ENCODE measurements at regions not wholly inside any gene's neighbourhood (a gene's known extent, or its start where the extent isn't known, plus 50 kb on each side); places are given as distances from the start of the nearest gene placed in this dataset.

DNA sequence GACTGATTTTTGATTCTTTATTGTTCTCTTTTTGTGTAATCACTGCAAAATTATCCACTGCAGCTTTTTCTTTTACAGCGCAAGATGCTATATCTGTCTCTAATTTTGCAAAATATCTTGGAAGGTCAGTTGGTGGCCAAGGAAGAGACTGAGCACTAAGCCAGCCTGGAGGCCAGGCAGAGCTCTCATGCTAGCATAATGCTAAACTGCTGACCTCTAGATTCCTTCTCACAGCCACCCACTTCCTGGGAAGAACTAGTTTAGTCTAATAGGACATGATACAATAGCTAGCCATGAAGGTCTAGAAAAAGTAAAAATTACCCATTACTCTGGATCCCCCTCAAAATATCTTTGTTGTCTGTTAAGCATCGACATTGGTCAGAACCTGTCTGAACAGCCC, 227.2 kb upstream of the ARHGAP20 start:
- TF ChIP-seq, protein P1, sequence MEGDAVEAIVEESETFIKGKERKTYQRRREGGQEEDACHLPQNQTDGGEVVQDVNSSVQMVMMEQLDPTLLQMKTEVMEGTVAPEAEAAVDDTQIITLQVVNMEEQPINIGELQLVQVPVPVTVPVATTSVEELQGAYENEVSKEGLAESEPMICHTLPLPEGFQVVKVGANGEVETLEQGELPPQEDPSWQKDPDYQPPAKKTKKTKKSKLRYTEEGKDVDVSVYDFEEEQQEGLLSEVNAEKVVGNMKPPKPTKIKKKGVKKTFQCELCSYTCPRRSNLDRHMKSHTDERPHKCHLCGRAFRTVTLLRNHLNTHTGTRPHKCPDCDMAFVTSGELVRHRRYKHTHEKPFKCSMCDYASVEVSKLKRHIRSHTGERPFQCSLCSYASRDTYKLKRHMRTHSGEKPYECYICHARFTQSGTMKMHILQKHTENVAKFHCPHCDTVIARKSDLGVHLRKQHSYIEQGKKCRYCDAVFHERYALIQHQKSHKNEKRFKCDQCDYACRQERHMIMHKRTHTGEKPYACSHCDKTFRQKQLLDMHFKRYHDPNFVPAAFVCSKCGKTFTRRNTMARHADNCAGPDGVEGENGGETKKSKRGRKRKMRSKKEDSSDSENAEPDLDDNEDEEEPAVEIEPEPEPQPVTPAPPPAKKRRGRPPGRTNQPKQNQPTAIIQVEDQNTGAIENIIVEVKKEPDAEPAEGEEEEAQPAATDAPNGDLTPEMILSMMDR (IDR thresholded peaks at IDR 0.05 in 2 of 3, conservative IDR thresholded peaks at IDR 0.05 in 1 of 3; ENCODE audit: borderline replicate concordance in 1 of 3, insufficient read depth in 1 of 3, low read depth in 2 of 3, low read length in 2 of 3), result no peak
- TF ChIP-seq CBX3 (IDR thresholded peaks at IDR 0.05; ENCODE audit: low read depth) (no peak), SP1 (IDR thresholded peaks at IDR 0.05; ENCODE audit: low read depth) (no peak), POLR2A (IDR thresholded peaks at IDR 0.05; ENCODE audit: borderline replicate concordance, extremely low read depth, insufficient read depth, insufficient read length) (no peak), ZNF274 (IDR thresholded peaks at IDR 0.05; ENCODE audit: low read depth, low read length) (no peak), EZH2 (IDR thresholded peaks at IDR 0.05) (no peak)
- TF ChIP-seq, protein P2, sequence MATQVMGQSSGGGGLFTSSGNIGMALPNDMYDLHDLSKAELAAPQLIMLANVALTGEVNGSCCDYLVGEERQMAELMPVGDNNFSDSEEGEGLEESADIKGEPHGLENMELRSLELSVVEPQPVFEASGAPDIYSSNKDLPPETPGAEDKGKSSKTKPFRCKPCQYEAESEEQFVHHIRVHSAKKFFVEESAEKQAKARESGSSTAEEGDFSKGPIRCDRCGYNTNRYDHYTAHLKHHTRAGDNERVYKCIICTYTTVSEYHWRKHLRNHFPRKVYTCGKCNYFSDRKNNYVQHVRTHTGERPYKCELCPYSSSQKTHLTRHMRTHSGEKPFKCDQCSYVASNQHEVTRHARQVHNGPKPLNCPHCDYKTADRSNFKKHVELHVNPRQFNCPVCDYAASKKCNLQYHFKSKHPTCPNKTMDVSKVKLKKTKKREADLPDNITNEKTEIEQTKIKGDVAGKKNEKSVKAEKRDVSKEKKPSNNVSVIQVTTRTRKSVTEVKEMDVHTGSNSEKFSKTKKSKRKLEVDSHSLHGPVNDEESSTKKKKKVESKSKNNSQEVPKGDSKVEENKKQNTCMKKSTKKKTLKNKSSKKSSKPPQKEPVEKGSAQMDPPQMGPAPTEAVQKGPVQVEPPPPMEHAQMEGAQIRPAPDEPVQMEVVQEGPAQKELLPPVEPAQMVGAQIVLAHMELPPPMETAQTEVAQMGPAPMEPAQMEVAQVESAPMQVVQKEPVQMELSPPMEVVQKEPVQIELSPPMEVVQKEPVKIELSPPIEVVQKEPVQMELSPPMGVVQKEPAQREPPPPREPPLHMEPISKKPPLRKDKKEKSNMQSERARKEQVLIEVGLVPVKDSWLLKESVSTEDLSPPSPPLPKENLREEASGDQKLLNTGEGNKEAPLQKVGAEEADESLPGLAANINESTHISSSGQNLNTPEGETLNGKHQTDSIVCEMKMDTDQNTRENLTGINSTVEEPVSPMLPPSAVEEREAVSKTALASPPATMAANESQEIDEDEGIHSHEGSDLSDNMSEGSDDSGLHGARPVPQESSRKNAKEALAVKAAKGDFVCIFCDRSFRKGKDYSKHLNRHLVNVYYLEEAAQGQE (IDR thresholded peaks at IDR 0.05; ENCODE audit: low read depth), result no peak
- TF ChIP-seq, protein P3, sequence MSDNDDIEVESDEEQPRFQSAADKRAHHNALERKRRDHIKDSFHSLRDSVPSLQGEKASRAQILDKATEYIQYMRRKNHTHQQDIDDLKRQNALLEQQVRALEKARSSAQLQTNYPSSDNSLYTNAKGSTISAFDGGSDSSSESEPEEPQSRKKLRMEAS (IDR thresholded peaks at IDR 0.05), result no peak
